GM12878 (cell line): ENCODE measurements at regions not wholly inside any gene's neighbourhood (a gene's known extent, or its start where the extent isn't known, plus 50 kb on each side); places are given as distances from the start of the nearest gene placed in this dataset.

ENCODE experiments used
- ATAC-seq: fragments of 200-7000 bp; cut with Tn5 transposase; 3 replicates; pipeline ENCODE4 v1.9.1; 2020; ENCODE audit warnings: mild to moderate bottlenecking, moderate library complexity
- BruUV-seq: library from RNA; stranded (reverse); fragments of 400-500 nt; replicated peaks from 2 replicates; lab custom pipeline; 2021; lab: Mats Ljungman, UMichigan
- CTCF ChIA-PET: fragments of 300-600 bp; sonication (Branson Sonifier 250); formaldehyde crosslinking; extraction: SDS; loops from one replicate; lab custom pipeline; 2021; ENCODE audit warnings: inconsistent platforms; lab: Yijun Ruan, JAX
- POLR2A ChIA-PET: fragments of 350-600 bp; formaldehyde crosslinking; extraction: SDS; loops from one replicate; lab custom pipeline; 2021; ENCODE audit warnings: inconsistent platforms; lab: Charles Lee
- RAD21 ChIA-PET: fragments of 300-600 bp; sonication (Branson Sonifier 250); formaldehyde crosslinking; loops from one replicate; lab custom pipeline; 2023; ENCODE audit warnings: antibody characterized with exemption; ENCODE audit not compliant: unreplicated experiment; lab: Charles Lee
- SMC1A ChIA-PET: fragments of 300-600 bp; sonication (Branson Sonifier 250); formaldehyde crosslinking; loops from one replicate; lab custom pipeline; 2023; ENCODE audit not compliant: unreplicated experiment, uncharacterized antibody; lab: Charles Lee
- DNase-seq: peaks from one replicate; pipeline ENCODE4 v3.0.0-alpha.2; 2011; ENCODE audit warnings: low read depth, low spot score
- FAIRE-seq: peaks from 3 replicates; lab custom pipeline; 2011; peaks lifted over from hg19 to GRCh38; lab: Jason Lieb, UNC
- H2AFZ ChIP-seq: 2 replicates; pipeline ENCODE4 v1.6.0; 2011; ENCODE audit warnings: low read depth, low read length, control low read depth; ENCODE audit not compliant: control insufficient read depth
- H3K27ac ChIP-seq: 2 replicates; pipeline ENCODE4 v1.5.1; 2011; ENCODE audit warnings: control low read depth; ENCODE audit not compliant: control insufficient read depth, insufficient read depth
- H3K27me3 ChIP-seq, 2 experiments: replicated peaks in 1 of 2; 2 replicates each; pipeline versions ENCODE4 v1.6.0 to v1.6.1; 2011; ENCODE audit warnings: low read length in 1 of 2; ENCODE audit not compliant: control insufficient read depth in 2 of 2, insufficient read depth in 2 of 2
- H3K36me3 ChIP-seq, 2 experiments: 2 replicates each; pipeline ENCODE4 v1.5.1; 2011; ENCODE audit warnings: low read length in 1 of 2; ENCODE audit not compliant: control insufficient read depth in 2 of 2, insufficient read depth in 2 of 2
- H3K4me1 ChIP-seq: 2 replicates; pipeline ENCODE4 v1.6.1; 2011; ENCODE audit warnings: mild to moderate bottlenecking, low read length, moderate library complexity, mixed read lengths; ENCODE audit not compliant: control insufficient read depth, insufficient read depth
- H3K4me2 ChIP-seq: 2 replicates; pipeline ENCODE4 v1.6.0; 2011; ENCODE audit warnings: control low read depth; ENCODE audit not compliant: control insufficient read depth, insufficient read depth
- H3K4me3 ChIP-seq: fragments of 200-600 bp; sonication (generic); 2 replicates; pipeline ENCODE4 v1.5.1; 2016
- H3K79me2 ChIP-seq: 2 replicates; pipeline ENCODE4 v1.6.0; 2011; ENCODE audit warnings: low read length; ENCODE audit not compliant: control insufficient read depth, insufficient read depth
- H3K9ac ChIP-seq: 2 replicates; pipeline ENCODE4 v1.8.0; 2011; ENCODE audit warnings: low read length, control low read depth, mixed read lengths; ENCODE audit not compliant: control insufficient read depth, insufficient read depth
- H3K9me3 ChIP-seq: replicated peaks from 3 replicates; pipeline ENCODE4 v1.5.1; 2011; ENCODE audit warnings: mild to moderate bottlenecking, low read length; ENCODE audit not compliant: control insufficient read depth, insufficient read depth
- H4K20me1 ChIP-seq: 2 replicates; pipeline ENCODE4 v1.6.0; 2011; ENCODE audit not compliant: control insufficient read depth, insufficient read depth
- CBX5 ChIP-seq: sonication (generic); IDR thresholded peaks from 2 replicates; pipeline ENCODE4 v1.6.1; 2016; ENCODE audit warnings: low read depth, moderate library complexity, mild to moderate bottlenecking, inconsistent platforms
- ELK1 ChIP-seq: IDR thresholded peaks from 2 replicates; pipeline ENCODE4 v1.6.1; 2012; ENCODE audit warnings: low read depth, low read length, improper control_type of control experiment
- HCFC1 ChIP-seq: fragments of 150-350 bp; IDR thresholded peaks from 2 replicates; pipeline ENCODE4 v1.6.1; 2014; ENCODE audit warnings: low read length
- JUND ChIP-seq: IDR thresholded peaks from 2 replicates; pipeline ENCODE4 v1.6.1; 2012; ENCODE audit warnings: low read depth, mild to moderate bottlenecking, low read length, improper control_type of control experiment, moderate library complexity
- SMAD1 ChIP-seq: fragments of 450-650 bp; IDR thresholded peaks from 2 replicates; pipeline ENCODE4 v1.6.1; 2018; ENCODE audit warnings: mild to moderate bottlenecking, low read depth; ENCODE audit not compliant: partially characterized antibody
- SPI1 ChIP-seq: IDR thresholded peaks from 2 replicates; pipeline ENCODE4 v1.6.1; 2011; ENCODE audit warnings: low read depth, mild to moderate bottlenecking, low read length, moderate library complexity, borderline replicate concordance; ENCODE audit not compliant: insufficient read depth
- TARDBP ChIP-seq: IDR thresholded peaks from 2 replicates; pipeline ENCODE4 v1.6.1; 2016; ENCODE audit warnings: borderline replicate concordance
- ZNF274 ChIP-seq: IDR thresholded peaks from one replicate; pipeline ENCODE4 v1.8.0; 2011; ENCODE audit not compliant: insufficient read length, insufficient read depth
- WGBS: methylation state at CpG from one replicate; pipeline ENCODE4 v1.1.6; 2016; ENCODE audit warnings: low lambda C conversion rate; ENCODE audit not compliant: insufficient replicate concordance, insufficient coverage; ENCODE audit errors: missing lambda C conversion rate; 5-methylcytosine and 5-hydroxymethylcytosine counted together
- in situ Hi-C: fragments of 300-500 bp; cut with MboI; formaldehyde crosslinking; loops from 9 replicates; pipeline ENCODE4 v1.14.3; 2018; ENCODE audit warnings: mixed read lengths
- intact Hi-C: fragments of 100-400 bp; cut with micrococcal nuclease; formaldehyde crosslinking; loops from one replicate; pipeline ENCODE4 v1.14.2; 2022; ENCODE audit not compliant: unreplicated experiment

GRCh38 chr18:44265437-44265836 is 415.3 kb upstream of the SETBP1 start:
- in situ Hi-C loops = no loop called here
- FAIRE-seq (no peak), ATAC-seq (no peak), DNase-seq (no peak)
- Histone ChIP-seq H3K36me3 (no peaks in the 10 kb centered on the region), H3K9me3 (no peaks in the 10 kb centered on the region), H4K20me1 (no peaks in the 10 kb centered on the region), H3K27me3 (no peaks in the 10 kb centered on the region), H3K4me1 (no peaks in the 10 kb centered on the region), H3K9ac (no peak overlapping the region), H3K4me2 (no peak overlapping the region), H3K79me2 (no peaks in the 10 kb centered on the region), H3K4me3 (no peak overlapping the region), H2AFZ (no peak overlapping the region), H3K27ac (no peak overlapping the region)
- CTCF ChIA-PET = no interaction called here
- intact Hi-C loops = no loop called here
- RAD21 ChIA-PET = no interaction called here
- POLR2A ChIA-PET = no interaction called here
- 30% methylated on average over 3 of the region's 3 CpGs for WGBS
- TF ChIP-seq HCFC1 (no peak), SMAD1 (no peak)
- SMC1A ChIA-PET = no interaction called here
- no TSS peak for BruUV-seq

GRCh38 chr18:44273298-44273697 is 407.4 kb upstream of the SETBP1 start:
- CTCF ChIA-PET = no interaction called here
- no peaks in the 10 kb centered on the region for H3K4me1 ChIP-seq
- no peaks in the 10 kb centered on the region for H3K79me2 ChIP-seq
- no peak for ATAC-seq
- no peak overlapping the region for H3K27ac ChIP-seq
- in situ Hi-C loops = no loop called here
- no peaks in the 10 kb centered on the region for H3K9me3 ChIP-seq
- H3K4me2 ChIP-seq = no peak overlapping the region
- no peak for FAIRE-seq
- H3K4me3 ChIP-seq = no peak overlapping the region
- RAD21 ChIA-PET = no interaction called here
- H3K9ac ChIP-seq = no peak overlapping the region
- intact Hi-C loops = no loop called here
- no peaks in the 10 kb centered on the region for H3K27me3 ChIP-seq
- TF ChIP-seq JUND (no peak), SPI1 (no peak), ELK1 (no peak), CBX5 (no peak), TARDBP (no peak), ZNF274 (no peak)
- no peak for DNase-seq
- POLR2A ChIA-PET = no interaction called here
- H3K36me3 ChIP-seq = no peaks in the 10 kb centered on the region
- WGBS = 0% methylated on average over 1 of the region's 1 CpG
- H2AFZ ChIP-seq = no peak overlapping the region
- BruUV-seq = no TSS peak
- SMC1A ChIA-PET = no interaction called here
- H4K20me1 ChIP-seq = no peaks in the 10 kb centered on the region
